ENCODE measurements at regions not wholly inside any gene's neighbourhood (a gene's known extent, or its start where the extent isn't known, plus 50 kb on each side); places are given as distances from the start of the nearest gene placed in this dataset.

DNA sequence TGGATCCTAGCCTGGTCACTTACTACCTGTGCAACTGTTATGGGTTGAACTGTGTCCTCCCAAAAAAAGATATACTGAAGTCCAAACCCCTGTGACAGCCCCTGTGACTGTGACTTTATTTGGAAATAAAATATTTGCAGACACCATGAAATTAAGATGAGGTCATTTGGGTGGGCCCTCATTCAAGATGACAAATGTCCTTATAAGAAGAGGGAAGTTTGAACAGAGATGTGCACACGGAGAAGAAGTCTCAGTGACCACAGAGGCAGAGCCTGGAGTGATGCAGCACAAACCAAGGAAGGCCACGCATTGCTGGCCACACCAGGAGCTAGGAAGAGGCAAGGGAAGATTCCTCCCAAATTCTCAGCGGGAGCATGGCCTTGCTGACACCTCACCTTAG lies 249.7 kb upstream of the RUNX1 start:
- Mint-ChIP-seq H3K9me3 (peaks cover 2 to 3% of the 10 kb centered on the region in 2 experiments; a peak in 2 of 5 replicates), H3K4me3 (no peak overlapping the region), H3K27ac (no peak overlapping the region), H3K4me1 (peaks cover 19 to 25% of the 10 kb centered on the region in 2 experiments), H3K36me3 (ENCODE audit: insufficient read depth in 1 of 3, low read depth in 3 of 3) (peaks cover 0 to 4% (median 0%) of the 10 kb centered on the region in 3 experiments; a peak in 1 of 7 replicates), H3K27me3 (ENCODE audit: low read depth) (peaks cover 2% of the 10 kb centered on the region; the same call in 1 of the 2 replicates)
- Histone ChIP-seq H3K4me2 (ENCODE audit: insufficient read depth, insufficient read length, low read length) (no peak overlapping the region), H3K9me3 (ENCODE audit: control insufficient read depth, low read depth, low read length) (no peaks in the 10 kb centered on the region), H4K20me1 (ENCODE audit: control insufficient read depth, insufficient read depth, insufficient read length) (no peaks in the 10 kb centered on the region), H4K5ac (ENCODE audit: insufficient read length, low read depth, low read length) (no peak overlapping the region), H3T11ph (ENCODE audit: low read length) (no peak overlapping the region), H2BK20ac (ENCODE audit: low read depth, low read length, poor library complexity, severe bottlenecking) (no peak overlapping the region), H3K4me1 (ENCODE audit: insufficient read depth, low read length) (peaks cover 8% of the 10 kb centered on the region; the same call in 1 of the 2 replicates), H3K27ac (ENCODE audit: insufficient read length, low read depth, low read length) (no peak overlapping the region), H3K14ac (ENCODE audit: insufficient read depth, low read length) (no peak overlapping the region), H4K91ac (ENCODE audit: insufficient read length, low read depth, low read length) (no peak overlapping the region), H3K18ac (ENCODE audit: insufficient read length, low read depth, low read length) (no peak overlapping the region), H3K23me2 (ENCODE audit: insufficient read length, low read depth, low read length, poor library complexity, severe bottlenecking) (no peaks in the 10 kb centered on the region), H2AFZ (ENCODE audit: low read length) (no peak overlapping the region), H2BK120ac (ENCODE audit: low read depth, low read length, poor library complexity, severe bottlenecking) (no peak overlapping the region), H3K79me2 (ENCODE audit: insufficient read depth, low read length) (no peaks in the 10 kb centered on the region; the same call in 1 of the 2 replicates), H2AK5ac (ENCODE audit: insufficient read length, low read length) (no peak overlapping the region), H2BK15ac (ENCODE audit: low read depth, low read length) (no peak overlapping the region), H3K9ac (ENCODE audit: extremely low read depth, insufficient read length, low read length) (no peak overlapping the region), H3K23ac (ENCODE audit: insufficient read length, low read depth, low read length) (no peak overlapping the region), H2BK5ac (ENCODE audit: insufficient read length, low read length) (no peak overlapping the region), H3K4ac (ENCODE audit: low read depth, low read length) (no peak overlapping the region), H3K56ac (ENCODE audit: insufficient read length, low read depth, low read length) (no peak overlapping the region), H3K79me1 (ENCODE audit: insufficient read depth, low read depth, low read length, poor library complexity, severe bottlenecking) (no peaks in the 10 kb centered on the region), H3K27me3 (ENCODE audit: insufficient read depth, low read length) (no peaks in the 10 kb centered on the region; the same call in 1 of the 2 replicates), H4K8ac (replicated peaks; ENCODE audit: insufficient read length, low read depth, low read length) (no peak overlapping the region), H2BK12ac (ENCODE audit: insufficient read length, low read depth, low read length) (no peak overlapping the region)
- WGBS (ENCODE audit: extremely low coverage, insufficient read length, low lambda C conversion rate): no CpG with 5 or more reads among the region's 3 CpGs
- no peak for DNase-seq
- TF ChIP-seq, protein P1, sequence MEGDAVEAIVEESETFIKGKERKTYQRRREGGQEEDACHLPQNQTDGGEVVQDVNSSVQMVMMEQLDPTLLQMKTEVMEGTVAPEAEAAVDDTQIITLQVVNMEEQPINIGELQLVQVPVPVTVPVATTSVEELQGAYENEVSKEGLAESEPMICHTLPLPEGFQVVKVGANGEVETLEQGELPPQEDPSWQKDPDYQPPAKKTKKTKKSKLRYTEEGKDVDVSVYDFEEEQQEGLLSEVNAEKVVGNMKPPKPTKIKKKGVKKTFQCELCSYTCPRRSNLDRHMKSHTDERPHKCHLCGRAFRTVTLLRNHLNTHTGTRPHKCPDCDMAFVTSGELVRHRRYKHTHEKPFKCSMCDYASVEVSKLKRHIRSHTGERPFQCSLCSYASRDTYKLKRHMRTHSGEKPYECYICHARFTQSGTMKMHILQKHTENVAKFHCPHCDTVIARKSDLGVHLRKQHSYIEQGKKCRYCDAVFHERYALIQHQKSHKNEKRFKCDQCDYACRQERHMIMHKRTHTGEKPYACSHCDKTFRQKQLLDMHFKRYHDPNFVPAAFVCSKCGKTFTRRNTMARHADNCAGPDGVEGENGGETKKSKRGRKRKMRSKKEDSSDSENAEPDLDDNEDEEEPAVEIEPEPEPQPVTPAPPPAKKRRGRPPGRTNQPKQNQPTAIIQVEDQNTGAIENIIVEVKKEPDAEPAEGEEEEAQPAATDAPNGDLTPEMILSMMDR (conservative IDR thresholded peaks at IDR 0.05): no peak

Measured in H9 (cell line).